ENCODE measurements at regions not wholly inside any gene's neighbourhood (a gene's known extent, or its start where the extent isn't known, plus 50 kb on each side); places are given as distances from the start of the nearest gene placed in this dataset.

GRCh38 chr13:22871231-22871630 lies 309.5 kb upstream of the SGCG start:
- POLR2A ChIA-PET = no interaction called here
- Histone ChIP-seq H3K4me1 (ENCODE audit: control insufficient read depth in 1 of 2, insufficient read depth in 2 of 2, low read length in 2 of 2) (no peaks in the 10 kb centered on the region), H3K79me2 (ENCODE audit: insufficient read depth, low read length) (no peaks in the 10 kb centered on the region), H4K20me1 (ENCODE audit: insufficient read depth) (no peaks in the 10 kb centered on the region), H2AFZ (ENCODE audit: low read depth, low read length, poor library complexity, severe bottlenecking) (no peak overlapping the region), H3K9me2 (ENCODE audit: insufficient read depth) (no peaks in the 10 kb centered on the region), H3K4me2 (ENCODE audit: low read length) (no peak overlapping the region), H3K27me3 (ENCODE audit: insufficient read depth, low read length) (no peaks in the 10 kb centered on the region), H3K9ac (ENCODE audit: low read length) (no peak overlapping the region), H3K27ac (ENCODE audit: low read depth, low read length) (no peak overlapping the region), H3K9me3 (ENCODE audit: control insufficient read depth in 1 of 2, insufficient read depth in 1 of 2, low read depth in 1 of 2, low read length in 2 of 2) (no peaks in the 10 kb centered on the region), H3K4me3 (replicated peaks in 1 of 2; ENCODE audit: low read depth in 1 of 2, low read length in 2 of 2) (no peak overlapping the region), H3K36me3 (ENCODE audit: control insufficient read depth in 1 of 2, insufficient read depth in 2 of 2, low read length in 2 of 2) (no peaks in the 10 kb centered on the region)
- CTCF ChIA-PET = no interaction called here
- no peak for DNase-seq (ENCODE audit: low read depth, low spot score)
- no TSS peak for BruUV-seq (replicated peaks)
- no peak for TF ChIP-seq JUND (IDR thresholded peaks at IDR 0.05)
- no peak for TF ChIP-seq TCF7L2 (IDR thresholded peaks at IDR 0.05; ENCODE audit: borderline replicate concordance, extremely low read depth, insufficient read depth, insufficient read length)
- TF ChIP-seq ELF1 (IDR thresholded peaks at IDR 0.05; ENCODE audit: borderline replicate concordance, low read depth) = no peak
- no peak for TF ChIP-seq ZNF274 (IDR thresholded peaks at IDR 0.05; ENCODE audit: low read depth, low read length)
- TF ChIP-seq YY1 (IDR thresholded peaks at IDR 0.05; ENCODE audit: extremely low read depth, insufficient replicate concordance, low read depth, low read length) = no peak
- TF ChIP-seq CTCF (IDR thresholded peaks at IDR 0.05 in 2 of 3, conservative IDR thresholded peaks at IDR 0.05 in 1 of 3; ENCODE audit: borderline replicate concordance in 1 of 3, insufficient read depth in 1 of 3, low read depth in 2 of 3, low read length in 2 of 3) = no peak
- TF ChIP-seq ZFX (IDR thresholded peaks at IDR 0.05) = no peak
- no peak for TF ChIP-seq SP1 (IDR thresholded peaks at IDR 0.05; ENCODE audit: low read depth)
- no peak for TF ChIP-seq ATF3 (IDR thresholded peaks at IDR 0.05)
- intact Hi-C loops (cut with micrococcal nuclease) = no loop called here
- RAD21 ChIA-PET (ENCODE audit: low non-redundant PET in 1 of 2, low total read pairs in 2 of 2, uncharacterized antibody in 2 of 2, unreplicated experiment in 2 of 2) = no interaction called here
- no peak for ATAC-seq

GRCh38 chr13:22874839-22875238 lies 305.9 kb upstream of the SGCG start:
- no peak for ATAC-seq
- Histone ChIP-seq H3K27ac (ENCODE audit: low read depth, low read length) (no peak overlapping the region), H3K4me3 (replicated peaks in 1 of 2; ENCODE audit: low read depth in 1 of 2, low read length in 2 of 2) (no peak overlapping the region), H3K36me3 (ENCODE audit: control insufficient read depth in 1 of 2, insufficient read depth in 2 of 2, low read length in 2 of 2) (no peaks in the 10 kb centered on the region), H2AFZ (ENCODE audit: low read depth, low read length, poor library complexity, severe bottlenecking) (no peak overlapping the region), H3K9ac (ENCODE audit: low read length) (no peak overlapping the region), H3K9me3 (ENCODE audit: control insufficient read depth in 1 of 2, insufficient read depth in 1 of 2, low read depth in 1 of 2, low read length in 2 of 2) (no peaks in the 10 kb centered on the region), H4K20me1 (ENCODE audit: insufficient read depth) (no peaks in the 10 kb centered on the region), H3K4me1 (ENCODE audit: control insufficient read depth in 1 of 2, insufficient read depth in 2 of 2, low read length in 2 of 2) (no peaks in the 10 kb centered on the region), H3K9me2 (ENCODE audit: insufficient read depth) (no peaks in the 10 kb centered on the region), H3K27me3 (ENCODE audit: insufficient read depth, low read length) (no peaks in the 10 kb centered on the region), H3K4me2 (ENCODE audit: low read length) (no peak overlapping the region), H3K79me2 (ENCODE audit: insufficient read depth, low read length) (no peaks in the 10 kb centered on the region)
- ChIA-PET RAD21 (ENCODE audit: low non-redundant PET in 1 of 2, low total read pairs in 2 of 2, uncharacterized antibody in 2 of 2, unreplicated experiment in 2 of 2) (no interaction called here), POLR2A (no interaction called here), CTCF (no interaction called here)
- TF ChIP-seq YY1 (IDR thresholded peaks at IDR 0.05; ENCODE audit: extremely low read depth, insufficient replicate concordance, low read depth, low read length) (no peak), SRF (IDR thresholded peaks at IDR 0.05; ENCODE audit: low read depth) (no peak)
- no peak for DNase-seq (ENCODE audit: low read depth, low spot score)
- BruUV-seq (replicated peaks) = no TSS peak
- intact Hi-C loops (cut with micrococcal nuclease) = no loop called here

Data from HCT116 (cell line).